NCI-H128 (cell line): ENCODE measurements at regions not wholly inside any gene's neighbourhood (a gene's known extent, or its start where the extent isn't known, plus 50 kb on each side); places are given as distances from the start of the nearest gene placed in this dataset.

Experiments
- DNase-seq: peaks from one replicate; lab custom pipeline; 2025; ENCODE audit not compliant: unreplicated experiment; lab: John Stamatoyannopoulos, UW

DNA sequence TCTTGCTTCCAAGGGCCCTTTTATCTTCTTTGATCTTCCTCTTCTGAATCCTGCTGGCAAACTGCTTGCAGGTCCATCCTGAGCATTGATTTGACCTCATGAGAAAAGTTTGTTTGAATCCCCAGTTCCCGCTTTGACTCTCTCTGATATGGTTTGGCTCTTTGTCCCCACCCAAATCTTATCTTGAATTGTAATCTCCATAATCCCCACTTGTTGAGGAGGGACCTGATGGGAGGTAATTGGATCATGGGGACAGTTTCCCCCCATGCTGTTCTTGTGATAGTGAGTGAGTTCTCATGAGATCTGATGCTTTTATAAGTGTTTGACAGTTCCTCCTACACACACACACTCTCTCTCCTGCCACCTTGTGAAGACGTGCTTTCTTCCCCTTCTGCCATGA, 126.6 kb upstream of the ARHGAP20 start:
- no peak for DNase-seq

DNA sequence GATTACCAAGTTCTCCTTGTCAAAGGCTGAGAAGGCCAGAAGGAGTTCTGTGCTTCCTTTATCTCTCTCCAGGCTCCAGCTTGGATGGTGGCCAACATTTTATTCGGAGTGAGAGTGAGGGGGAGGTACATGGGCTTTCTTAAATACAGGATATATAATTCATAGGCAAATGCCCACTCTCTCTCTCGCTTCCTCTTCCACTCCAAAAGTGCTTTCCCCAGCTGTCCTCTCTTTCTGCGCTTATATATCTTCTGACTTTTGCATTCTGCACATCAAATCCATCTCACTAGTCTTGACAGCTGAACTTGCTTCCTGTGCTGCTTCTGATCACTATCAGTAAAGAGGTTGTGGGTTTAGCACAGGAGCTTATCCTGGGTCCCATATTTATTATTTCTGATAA, 125.4 kb upstream of the ARHGAP20 start:
- no peak for DNase-seq

DNA sequence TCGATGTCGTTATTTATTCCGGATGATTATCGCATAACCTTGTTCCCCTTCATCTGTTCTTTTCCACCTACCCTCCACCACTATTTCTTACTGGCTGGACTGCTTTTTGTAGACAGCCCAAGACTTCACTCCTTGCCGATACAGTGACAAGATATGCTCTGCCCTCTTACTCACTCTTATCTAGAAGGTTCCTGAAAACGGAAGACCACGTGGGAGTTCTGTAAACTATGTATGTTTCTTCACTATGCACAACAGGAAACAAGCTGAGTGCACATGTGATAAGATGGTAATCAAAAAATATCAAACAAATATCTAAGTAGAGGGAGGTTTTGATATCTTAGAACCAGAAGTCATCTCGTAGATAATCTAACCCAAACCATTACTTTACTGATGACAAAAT, 122.9 kb upstream of the ARHGAP20 start:
- DNase-seq = no peak

DNA sequence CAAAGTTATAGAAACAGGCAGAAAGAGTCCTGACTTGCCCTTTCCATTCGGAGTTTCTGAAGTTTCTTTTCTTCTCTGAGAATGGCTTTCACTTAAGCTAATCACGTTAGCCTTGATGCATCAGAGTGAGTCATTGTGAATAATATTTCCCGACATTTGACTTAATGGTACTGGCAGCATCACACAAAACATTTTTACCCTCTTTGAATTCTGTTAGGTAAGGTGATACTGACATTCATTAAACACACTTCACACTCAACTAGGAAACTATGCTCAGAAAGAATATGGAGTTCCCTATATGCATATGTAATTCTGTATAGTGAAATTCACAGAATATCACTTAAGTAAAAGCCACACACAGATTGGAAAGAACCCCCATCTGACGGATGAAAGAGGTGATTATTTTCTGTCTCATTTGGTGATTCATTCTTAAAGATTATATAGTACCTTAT, 120.8 kb upstream of the ARHGAP20 start:
- DNase-seq = no peak

DNA sequence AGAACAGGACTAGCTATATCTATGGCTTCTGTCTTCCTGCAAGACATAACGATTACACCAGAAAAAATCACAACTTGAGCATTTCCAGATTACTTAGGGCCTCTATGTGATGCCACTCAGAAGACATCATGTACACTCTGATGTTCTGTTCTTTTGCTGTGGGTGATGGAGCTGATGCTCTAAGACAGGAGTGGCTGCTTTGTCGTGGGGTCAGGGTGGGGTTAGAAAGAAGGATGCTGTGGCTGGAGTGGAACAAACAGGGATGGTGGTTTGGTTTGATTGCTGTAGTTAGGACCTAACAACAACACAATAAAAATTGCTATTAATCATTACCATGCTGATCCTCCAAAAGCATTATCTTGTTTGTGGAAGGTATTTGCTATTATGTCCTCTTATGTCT, 120.3 kb upstream of the ARHGAP20 start:
- DNase-seq = no peak

DNA sequence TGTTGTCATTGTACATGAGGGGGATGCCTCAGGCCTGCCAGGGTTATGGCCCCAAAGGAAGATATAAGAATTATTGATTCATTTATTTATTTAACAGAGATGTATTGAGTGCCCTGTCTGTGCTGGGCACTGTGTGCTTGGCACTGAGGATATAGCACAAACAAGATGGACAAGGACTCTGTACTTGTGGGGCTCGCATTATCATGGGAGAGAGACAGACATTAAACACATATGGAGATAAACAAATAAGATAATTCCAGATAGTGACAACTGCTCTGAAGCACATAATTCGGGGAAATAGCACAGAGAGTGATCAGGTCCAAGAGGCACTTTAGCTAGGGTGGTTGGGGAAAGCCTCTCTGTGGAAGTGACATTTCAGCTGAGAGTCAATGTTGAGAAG, 119.8 kb upstream of the ARHGAP20 start:
- DNase-seq = no peak

DNA sequence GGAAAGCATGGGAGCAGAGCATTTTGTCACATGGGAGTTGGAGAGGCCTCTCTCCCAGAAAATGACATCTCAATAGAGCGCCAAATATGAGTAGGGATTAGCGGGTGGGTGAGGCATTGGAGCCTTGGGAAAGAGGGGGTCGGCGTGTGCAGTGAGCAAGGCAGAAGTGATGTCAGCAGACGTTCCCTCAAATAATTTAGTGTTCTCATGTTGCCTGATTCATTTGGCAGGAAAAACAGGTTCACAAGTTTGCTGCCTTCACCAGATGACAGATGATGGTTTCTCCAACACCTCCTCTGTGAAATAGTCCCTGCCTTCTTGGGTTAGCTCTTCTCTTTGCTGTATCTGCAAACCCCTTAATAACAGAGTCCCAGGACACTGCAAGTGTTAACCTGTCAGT, 118.5 kb upstream of the ARHGAP20 start:
- no peak for DNase-seq

DNA sequence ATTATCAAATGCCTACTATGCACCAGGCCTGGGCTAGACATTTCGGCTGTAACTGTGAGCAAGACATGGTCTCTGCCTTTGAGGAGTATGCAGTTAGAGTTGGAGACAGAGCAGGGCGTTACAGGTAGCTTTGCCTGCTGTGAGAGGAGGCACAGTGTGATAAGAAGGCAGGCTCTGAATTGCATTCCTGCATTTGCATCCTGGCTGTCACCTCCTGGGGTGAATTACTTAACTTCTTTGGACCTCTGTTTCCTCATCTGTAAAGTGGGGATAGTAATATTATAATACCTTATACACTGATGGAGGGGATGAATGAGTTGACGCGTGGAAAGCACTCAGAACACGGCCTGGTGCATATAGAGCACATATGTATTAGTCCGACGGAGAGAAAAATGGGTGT, 118.1 kb upstream of the ARHGAP20 start:
- DNase-seq = no peak

DNA sequence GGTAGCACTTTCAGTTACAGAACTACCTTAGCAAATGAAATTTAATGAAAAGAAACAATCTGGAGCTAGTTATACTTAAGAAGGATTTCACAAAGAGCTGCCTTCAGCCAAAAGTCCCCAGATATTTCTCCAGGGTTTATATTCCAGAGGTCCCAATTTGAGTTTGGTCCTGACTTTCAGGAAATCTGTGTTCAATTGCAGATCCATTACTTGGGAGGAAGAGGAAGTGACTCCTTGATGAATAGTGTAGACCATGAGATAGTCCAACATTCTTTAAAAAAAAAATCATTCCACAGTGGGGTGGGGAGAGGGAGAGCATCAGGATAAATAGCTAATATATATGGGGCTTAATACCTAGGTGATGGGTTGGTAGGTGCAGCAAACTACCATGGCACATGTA, 117.6 kb upstream of the ARHGAP20 start:
- DNase-seq = no peak

DNA sequence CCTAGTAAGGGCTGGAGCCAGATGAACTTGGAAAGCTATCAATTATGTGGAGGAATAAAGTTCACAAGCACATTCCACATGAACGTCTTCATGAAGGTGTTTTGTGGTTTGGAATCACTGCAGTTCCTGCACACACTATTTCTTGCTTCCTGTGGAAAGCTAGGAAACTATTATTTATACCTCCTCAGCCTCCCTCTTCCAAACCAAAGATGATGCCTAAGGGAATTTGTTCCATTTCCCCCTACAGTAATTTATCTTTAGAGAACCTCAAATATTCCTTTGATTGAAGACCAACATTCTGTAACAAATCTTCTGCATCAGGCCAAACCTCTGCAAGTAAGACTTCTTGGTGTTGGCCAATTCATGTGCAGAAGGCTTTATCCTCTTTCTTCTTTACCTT, 115.8 kb upstream of the ARHGAP20 start:
- no peak for DNase-seq

DNA sequence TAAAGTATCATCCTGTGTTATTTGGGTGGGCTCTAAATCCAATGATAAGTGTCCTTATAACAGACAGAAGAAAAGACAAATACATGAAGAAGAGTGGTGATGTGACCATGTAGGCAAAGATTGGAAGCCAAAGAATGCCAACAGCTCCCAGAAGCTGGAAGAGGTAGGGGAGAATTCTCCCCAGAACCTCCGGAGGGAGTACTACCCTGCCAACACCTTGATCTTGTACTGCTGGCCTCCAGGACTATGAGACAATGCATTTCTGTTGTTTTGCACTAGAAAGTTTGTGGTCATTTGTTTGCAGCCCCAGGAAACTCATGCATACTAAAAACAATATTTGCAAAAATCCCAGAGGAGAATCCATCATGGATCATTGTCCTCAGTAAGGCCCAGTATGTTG, 115.0 kb upstream of the ARHGAP20 start:
- no peak for DNase-seq

DNA sequence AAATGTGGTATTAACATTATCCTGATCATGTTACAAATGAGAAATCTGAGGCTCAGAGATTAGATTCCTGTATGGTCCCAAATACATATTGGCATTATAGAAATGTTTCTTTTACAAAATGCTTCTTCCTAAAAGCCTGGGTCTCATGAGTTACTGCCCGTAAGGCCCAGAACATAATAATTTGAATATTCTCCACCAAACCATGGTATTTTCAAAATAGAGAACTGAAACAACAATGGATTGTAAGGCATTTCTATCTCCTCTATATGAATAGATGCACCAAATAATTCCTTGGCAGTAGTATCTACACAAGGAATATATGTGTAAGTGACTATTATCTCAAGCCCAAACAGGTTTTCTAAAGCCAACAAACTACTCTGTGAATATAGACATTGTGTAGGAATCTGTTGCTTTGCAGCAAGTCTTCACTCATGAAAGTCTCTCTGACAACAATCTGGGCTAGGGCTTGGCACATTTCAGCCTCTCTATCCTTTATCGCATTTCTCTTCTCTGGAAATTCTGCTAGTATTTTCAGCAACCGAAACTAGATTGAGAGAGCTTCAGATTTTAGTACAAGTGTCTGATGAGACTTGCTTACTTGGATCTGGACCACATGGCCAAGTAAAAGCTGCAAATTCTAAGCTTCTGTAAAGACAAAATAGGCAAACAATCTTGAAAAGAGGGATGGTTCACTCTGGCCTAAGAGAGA, 112.8 kb upstream of the ARHGAP20 start:
- DNase-seq = no peak

DNA sequence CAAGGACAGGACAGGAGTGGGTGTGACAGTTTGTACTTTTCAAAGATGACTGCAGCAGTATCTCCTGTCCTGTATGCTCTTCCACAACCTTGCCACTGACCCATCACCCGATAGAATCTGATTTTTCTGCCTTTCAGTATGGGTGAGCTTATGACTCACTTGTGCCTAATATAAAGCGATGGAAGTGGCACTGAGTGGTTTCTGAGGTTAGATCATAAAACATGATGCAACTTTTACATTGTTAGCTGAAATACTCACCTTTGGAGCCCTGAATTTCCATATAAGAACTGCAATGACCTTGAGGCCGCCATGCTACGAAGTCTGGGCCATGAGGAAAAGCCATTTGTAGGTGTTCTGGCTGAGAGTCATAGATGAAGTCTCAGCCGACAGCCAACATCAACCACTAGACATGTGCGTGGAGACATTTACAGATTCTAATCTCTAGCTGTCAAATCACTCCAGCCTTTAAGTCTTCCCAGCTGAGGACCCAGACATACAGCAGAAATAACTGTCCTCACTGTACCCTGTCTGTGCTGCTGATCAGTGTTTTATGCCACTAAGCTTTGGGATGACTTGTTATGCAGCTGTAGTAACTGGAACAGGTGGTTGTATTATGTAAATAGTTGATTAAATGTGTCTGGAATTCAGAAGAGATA, 105.9 kb upstream of the ARHGAP20 start:
- DNase-seq = no peak

DNA sequence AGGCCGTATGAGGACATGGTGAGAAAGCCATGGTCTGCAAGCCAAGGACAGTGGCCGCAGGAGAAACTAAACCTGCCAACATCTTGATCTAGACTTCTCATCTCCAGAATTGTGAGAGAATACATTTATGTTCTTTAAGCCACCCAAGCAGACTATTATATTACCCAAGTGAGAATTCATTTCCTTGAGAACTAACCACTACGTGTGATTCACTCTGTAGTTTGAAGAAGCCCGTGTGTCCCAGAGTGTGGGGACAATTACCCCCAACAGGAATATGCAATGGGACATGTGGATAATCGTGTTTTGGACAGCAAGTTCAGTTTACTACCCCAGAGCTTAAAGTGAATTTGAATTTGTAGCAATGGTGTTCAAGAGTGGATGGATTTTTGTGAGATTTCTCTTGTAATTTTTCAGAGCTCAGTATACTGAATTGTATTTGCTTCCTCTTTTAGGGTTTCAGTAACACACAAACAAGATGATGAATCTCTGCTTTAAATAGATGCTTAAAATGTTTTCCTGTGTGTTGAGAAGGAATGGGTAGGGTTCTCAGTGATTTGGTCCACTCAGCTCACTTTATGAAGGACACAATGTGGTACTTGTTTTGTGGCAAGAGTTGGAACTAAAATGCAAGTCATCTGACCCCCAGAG, 100.0 kb upstream of the ARHGAP20 start:
- no peak for DNase-seq

DNA sequence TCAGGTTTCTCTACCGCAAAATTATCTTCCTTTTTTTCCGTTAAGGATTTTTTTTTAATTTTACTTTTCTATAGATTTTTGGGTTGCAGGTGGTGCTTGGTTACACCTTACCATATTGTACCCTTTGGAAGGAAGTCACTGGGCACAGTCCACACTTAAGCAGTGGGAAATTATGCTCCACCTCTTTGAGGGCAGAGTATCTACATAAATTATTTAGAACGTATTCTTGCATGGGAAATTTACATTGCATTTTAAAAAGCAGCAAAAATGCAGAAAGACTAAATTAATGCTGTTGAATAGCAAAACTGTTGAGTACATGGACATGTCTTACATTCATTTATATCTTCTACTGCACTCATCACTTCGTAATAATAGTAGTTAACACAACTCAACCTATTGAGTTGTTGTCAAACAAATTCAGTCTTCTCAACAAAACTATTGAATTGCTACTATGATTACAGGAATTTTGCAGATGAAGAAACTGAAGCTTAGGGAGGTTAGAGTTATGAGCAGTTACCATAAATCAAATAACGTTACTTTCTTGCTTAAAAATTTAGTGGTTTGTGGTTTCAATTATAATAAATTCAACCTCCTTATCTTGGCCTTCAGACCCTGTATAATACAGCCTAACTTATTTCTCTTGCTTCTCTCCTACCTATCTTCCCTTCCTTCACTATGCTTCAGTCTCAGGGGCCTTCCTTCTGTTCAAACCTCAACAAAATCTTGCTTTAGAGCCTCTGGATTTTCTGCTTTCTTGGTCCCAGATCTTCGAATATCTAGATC, 97.4 kb upstream of the ARHGAP20 start:
- DNase-seq = no peak

DNA sequence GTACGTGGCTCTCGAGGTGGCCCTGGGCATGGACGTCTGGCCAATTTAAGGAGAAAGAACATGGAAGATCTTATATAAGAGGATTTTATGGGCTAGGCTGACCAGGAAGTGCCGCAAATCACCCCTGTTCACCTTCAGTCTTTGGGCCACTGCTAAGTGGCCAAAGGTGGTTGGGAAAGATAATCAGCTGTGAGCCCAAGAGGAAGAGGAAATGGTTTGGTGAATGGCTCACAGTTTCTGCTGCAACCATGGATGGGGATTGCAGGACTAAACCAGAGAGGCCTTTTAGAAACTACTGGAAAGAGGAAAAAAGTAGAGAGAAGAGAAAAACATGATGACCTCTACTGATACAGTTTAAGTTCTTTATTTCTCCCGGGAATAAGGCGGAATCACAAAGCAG, 96.0 kb upstream of the ARHGAP20 start:
- no peak for DNase-seq

DNA sequence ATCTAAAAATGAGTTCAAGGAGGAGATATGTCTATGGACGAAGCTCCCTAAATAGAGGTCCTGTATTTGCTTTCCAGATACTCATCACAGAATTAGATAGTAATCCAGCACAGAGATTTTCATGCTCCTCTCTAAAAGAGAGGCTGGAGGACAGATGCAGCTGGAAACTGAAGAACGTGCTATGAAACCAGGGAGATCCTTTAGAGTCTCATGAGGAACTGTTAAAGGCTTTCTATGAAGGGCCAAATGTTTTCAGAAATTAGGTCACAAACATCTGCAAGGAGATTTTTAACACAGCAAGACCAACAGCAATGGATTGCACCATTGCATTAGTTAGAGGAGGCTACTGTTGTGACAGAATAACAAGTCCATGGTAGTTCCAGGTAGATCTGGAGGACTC, 95.6 kb upstream of the ARHGAP20 start:
- DNase-seq = no peak

DNA sequence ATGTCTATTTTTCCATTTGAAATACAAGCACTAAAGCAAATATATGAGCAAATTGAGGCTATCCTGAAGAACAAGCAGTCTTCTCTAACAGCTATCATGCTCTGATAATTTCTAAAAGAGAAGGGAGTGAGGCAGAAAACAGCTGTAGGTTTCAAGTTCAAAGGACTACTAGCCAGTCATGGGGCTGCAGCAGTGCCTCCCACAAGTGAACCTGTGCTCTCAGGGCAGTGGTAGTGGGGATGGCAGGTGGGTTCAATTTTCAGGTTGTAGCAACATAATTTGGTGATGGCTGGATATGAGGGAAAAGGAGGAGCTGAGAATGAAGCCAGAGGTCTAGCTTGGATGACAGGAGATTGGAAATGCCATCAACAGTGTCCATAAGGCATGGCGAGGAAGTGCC, 93.5 kb upstream of the ARHGAP20 start:
- no peak for DNase-seq

DNA sequence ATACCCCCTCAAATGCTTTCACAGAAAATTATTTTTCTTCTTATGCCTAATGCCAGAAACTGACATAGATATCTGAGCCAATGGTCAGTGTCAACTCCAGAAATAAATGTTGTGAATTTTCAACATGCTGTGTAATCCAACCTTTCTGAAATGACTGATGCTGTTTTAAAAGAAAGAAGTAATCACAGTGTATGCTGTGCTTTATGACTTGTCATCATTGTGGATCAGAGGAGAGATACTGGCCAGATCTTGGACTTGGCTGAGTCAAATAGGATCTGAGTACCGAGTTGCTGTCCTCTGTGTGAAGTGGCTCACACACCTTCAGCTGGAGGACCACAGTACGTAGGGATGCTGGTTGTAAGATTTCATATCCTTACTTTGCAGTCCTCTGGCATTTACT, 89.9 kb upstream of the ARHGAP20 start:
- no peak for DNase-seq

DNA sequence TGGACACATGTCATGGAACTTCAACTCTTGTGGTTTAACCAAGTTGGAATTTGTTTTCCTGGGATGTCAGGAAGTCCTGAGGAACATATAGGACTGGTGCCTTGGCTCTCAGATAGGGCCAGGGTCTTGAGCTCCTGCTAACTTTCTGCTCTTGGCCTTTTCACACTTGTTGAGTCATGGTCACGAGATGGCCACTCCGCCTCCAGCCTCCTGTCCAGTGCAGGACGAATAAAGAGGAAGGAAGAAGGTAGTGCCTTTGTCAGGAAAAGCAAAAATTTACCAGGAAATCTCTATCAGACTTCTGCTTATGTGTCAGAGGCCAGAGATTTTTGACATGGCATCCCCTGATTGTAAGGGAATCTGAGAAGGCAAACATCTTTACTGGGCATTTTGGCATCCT, 89.1 kb upstream of the ARHGAP20 start:
- no peak for DNase-seq

DNA sequence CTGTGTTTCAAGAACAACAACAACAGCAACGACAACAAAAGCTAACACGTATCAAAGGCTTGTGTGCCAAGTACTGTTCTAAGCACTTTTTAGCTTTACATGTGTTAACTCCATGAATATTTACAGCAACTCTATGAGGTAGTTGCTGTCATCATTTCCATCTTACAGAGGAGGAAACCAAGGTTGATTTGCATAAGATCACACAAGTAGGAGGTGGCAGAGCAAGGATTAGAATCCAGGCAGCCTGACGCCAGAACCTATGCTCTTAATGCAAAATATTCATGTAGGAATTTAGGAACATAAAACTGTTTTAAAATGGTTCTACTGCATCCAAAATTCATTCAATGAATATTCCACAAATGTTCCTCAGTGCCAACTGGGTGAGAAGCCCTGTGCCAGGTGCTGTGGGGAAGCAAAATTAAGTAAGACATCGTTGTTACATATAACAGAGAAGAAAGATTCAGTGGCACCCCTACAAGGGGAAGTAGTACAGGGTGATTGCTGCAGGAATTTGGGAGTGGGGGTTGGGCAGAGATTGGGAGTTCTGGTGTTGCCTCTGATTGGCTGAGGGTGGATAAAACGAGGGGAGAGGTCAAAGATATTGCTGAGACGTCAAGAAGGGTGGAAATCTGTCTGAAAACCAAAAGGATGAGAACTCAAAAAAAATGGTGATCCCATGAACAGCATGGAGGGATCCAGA, 86.1 kb upstream of the ARHGAP20 start:
- DNase-seq = no peak
